GM08714 (cell line): ENCODE measurements at regions not wholly inside any gene's neighbourhood (a gene's known extent, or its start where the extent isn't known, plus 50 kb on each side); places are given as distances from the start of the nearest gene placed in this dataset.

Source experiments
- H3K4me3 ChIP-seq: fragments of 200-500 bp; sonication (Bioruptor generic); 2 replicates; pipeline ENCODE4 v1.5.1; 2014; ENCODE audit warnings: mild to moderate bottlenecking, low read length, inconsistent platforms
- ZNF274 ChIP-seq: IDR thresholded peaks from 2 replicates; pipeline ENCODE4 v1.6.1; 2012; ENCODE audit warnings: mild to moderate bottlenecking, low read depth, low read length

- H3K4me3 ChIP-seq: no peak overlapping the region
- TF ChIP-seq ZNF274: no peak
These were observed 55.3 kb upstream of the NOL4 start for GRCh38 chr18:34280000-34280399.

- H3K4me3 ChIP-seq: no peak overlapping the region
- TF ChIP-seq ZNF274: no peak
These were observed 55.9 kb upstream of the NOL4 start for GRCh38 chr18:34280653-34281052.

GRCh38 chr18:34281290-34281689, 56.6 kb upstream of the NOL4 start:
- no peak for TF ChIP-seq ZNF274
- no peak overlapping the region for H3K4me3 ChIP-seq

- TF ChIP-seq ZNF274: no peak
- no peak overlapping the region for H3K4me3 ChIP-seq
These were observed 57.0 kb upstream of the NOL4 start for GRCh38 chr18:34281722-34282121.

GRCh38 chr18:34283506-34283905, 58.8 kb upstream of the NOL4 start:
- no peak for TF ChIP-seq ZNF274
- no peak overlapping the region for H3K4me3 ChIP-seq

GRCh38 chr18:34287825-34288224, 63.1 kb upstream of the NOL4 start:
- no peak for TF ChIP-seq ZNF274
- H3K4me3 ChIP-seq: no peak overlapping the region

GRCh38 chr18:34292594-34292993, 67.9 kb upstream of the NOL4 start:
- no peak for TF ChIP-seq ZNF274
- H3K4me3 ChIP-seq: no peak overlapping the region

- TF ChIP-seq ZNF274: no peak
- no peak overlapping the region for H3K4me3 ChIP-seq
These were observed 72.6 kb upstream of the NOL4 start for GRCh38 chr18:34297287-34297686.

- no peak for TF ChIP-seq ZNF274
- no peak overlapping the region for H3K4me3 ChIP-seq
These were observed 75.1 kb upstream of the NOL4 start for GRCh38 chr18:34299828-34300227.

- H3K4me3 ChIP-seq: no peak overlapping the region
- TF ChIP-seq ZNF274: no peak
These were observed 86.8 kb upstream of the NOL4 start for GRCh38 chr18:34311468-34311867.

- no peak for TF ChIP-seq ZNF274
- H3K4me3 ChIP-seq: no peak overlapping the region
These were observed 90.1 kb upstream of the NOL4 start for GRCh38 chr18:34314847-34315246.

- H3K4me3 ChIP-seq: no peak overlapping the region
- TF ChIP-seq ZNF274: no peak
These were observed 91.1 kb upstream of the NOL4 start for GRCh38 chr18:34315591-34316352.

GRCh38 chr18:34320267-34320666, 95.6 kb upstream of the NOL4 start:
- no peak overlapping the region for H3K4me3 ChIP-seq
- TF ChIP-seq ZNF274: no peak

- H3K4me3 ChIP-seq: no peak overlapping the region
- no peak for TF ChIP-seq ZNF274
These were observed 96.4 kb upstream of the NOL4 start for GRCh38 chr18:34321066-34321465.

GRCh38 chr18:34322365-34323289, 97.9 kb upstream of the NOL4 start:
- TF ChIP-seq ZNF274: no peak
- no peak overlapping the region for H3K4me3 ChIP-seq
